ENCODE measurements at regions not wholly inside any gene's neighbourhood (a gene's known extent, or its start where the extent isn't known, plus 50 kb on each side); places are given as distances from the start of the nearest gene placed in this dataset.

DNA sequence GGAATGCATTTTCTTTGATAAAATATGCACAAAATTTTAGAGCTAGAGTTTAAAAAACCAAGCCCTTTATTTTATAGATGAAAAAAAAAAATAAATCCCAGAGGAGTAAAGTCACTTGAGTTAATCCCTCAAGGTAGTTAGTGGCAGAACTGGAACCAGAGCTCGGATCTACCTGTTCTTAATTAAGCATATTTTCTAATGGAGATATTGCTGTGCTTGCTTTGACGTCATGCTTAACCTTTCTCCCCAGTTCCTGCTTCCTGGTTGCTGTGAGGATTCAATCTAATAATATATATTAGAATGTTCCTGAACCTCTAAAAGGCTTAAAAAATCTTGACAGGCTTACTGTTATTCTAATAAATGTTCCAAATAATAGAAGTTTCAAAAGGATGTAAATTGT is 300.6 kb upstream of the KLF12 start:
- TF ChIP-seq EZH2phosphoT487 (IDR thresholded peaks at IDR 0.05; ENCODE audit: unreplicated experiment): no peak
- TF ChIP-seq, protein P1, sequence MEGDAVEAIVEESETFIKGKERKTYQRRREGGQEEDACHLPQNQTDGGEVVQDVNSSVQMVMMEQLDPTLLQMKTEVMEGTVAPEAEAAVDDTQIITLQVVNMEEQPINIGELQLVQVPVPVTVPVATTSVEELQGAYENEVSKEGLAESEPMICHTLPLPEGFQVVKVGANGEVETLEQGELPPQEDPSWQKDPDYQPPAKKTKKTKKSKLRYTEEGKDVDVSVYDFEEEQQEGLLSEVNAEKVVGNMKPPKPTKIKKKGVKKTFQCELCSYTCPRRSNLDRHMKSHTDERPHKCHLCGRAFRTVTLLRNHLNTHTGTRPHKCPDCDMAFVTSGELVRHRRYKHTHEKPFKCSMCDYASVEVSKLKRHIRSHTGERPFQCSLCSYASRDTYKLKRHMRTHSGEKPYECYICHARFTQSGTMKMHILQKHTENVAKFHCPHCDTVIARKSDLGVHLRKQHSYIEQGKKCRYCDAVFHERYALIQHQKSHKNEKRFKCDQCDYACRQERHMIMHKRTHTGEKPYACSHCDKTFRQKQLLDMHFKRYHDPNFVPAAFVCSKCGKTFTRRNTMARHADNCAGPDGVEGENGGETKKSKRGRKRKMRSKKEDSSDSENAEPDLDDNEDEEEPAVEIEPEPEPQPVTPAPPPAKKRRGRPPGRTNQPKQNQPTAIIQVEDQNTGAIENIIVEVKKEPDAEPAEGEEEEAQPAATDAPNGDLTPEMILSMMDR (conservative IDR thresholded peaks at IDR 0.05; ENCODE audit: low read depth in 2 of 2): no peak
- TF ChIP-seq, protein P2, sequence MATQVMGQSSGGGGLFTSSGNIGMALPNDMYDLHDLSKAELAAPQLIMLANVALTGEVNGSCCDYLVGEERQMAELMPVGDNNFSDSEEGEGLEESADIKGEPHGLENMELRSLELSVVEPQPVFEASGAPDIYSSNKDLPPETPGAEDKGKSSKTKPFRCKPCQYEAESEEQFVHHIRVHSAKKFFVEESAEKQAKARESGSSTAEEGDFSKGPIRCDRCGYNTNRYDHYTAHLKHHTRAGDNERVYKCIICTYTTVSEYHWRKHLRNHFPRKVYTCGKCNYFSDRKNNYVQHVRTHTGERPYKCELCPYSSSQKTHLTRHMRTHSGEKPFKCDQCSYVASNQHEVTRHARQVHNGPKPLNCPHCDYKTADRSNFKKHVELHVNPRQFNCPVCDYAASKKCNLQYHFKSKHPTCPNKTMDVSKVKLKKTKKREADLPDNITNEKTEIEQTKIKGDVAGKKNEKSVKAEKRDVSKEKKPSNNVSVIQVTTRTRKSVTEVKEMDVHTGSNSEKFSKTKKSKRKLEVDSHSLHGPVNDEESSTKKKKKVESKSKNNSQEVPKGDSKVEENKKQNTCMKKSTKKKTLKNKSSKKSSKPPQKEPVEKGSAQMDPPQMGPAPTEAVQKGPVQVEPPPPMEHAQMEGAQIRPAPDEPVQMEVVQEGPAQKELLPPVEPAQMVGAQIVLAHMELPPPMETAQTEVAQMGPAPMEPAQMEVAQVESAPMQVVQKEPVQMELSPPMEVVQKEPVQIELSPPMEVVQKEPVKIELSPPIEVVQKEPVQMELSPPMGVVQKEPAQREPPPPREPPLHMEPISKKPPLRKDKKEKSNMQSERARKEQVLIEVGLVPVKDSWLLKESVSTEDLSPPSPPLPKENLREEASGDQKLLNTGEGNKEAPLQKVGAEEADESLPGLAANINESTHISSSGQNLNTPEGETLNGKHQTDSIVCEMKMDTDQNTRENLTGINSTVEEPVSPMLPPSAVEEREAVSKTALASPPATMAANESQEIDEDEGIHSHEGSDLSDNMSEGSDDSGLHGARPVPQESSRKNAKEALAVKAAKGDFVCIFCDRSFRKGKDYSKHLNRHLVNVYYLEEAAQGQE (IDR thresholded peaks at IDR 0.05; ENCODE audit: unreplicated experiment): no peak
- TF ChIP-seq POLR2AphosphoS5 (IDR thresholded peaks at IDR 0.05; ENCODE audit: low read depth): no peak
- TF ChIP-seq EZH2 (IDR thresholded peaks at IDR 0.05; ENCODE audit: low read depth, unreplicated experiment): no peak
- TF ChIP-seq JUNB (IDR thresholded peaks at IDR 0.05; ENCODE audit: unreplicated experiment): no peak
- TF ChIP-seq CREB1 (CRISPR knock-in tag; IDR thresholded peaks at IDR 0.05; ENCODE audit: low read depth): no peak
- TF ChIP-seq, protein P3, sequence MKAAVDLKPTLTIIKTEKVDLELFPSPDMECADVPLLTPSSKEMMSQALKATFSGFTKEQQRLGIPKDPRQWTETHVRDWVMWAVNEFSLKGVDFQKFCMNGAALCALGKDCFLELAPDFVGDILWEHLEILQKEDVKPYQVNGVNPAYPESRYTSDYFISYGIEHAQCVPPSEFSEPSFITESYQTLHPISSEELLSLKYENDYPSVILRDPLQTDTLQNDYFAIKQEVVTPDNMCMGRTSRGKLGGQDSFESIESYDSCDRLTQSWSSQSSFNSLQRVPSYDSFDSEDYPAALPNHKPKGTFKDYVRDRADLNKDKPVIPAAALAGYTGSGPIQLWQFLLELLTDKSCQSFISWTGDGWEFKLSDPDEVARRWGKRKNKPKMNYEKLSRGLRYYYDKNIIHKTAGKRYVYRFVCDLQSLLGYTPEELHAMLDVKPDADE (IDR thresholded peaks at IDR 0.05): no peak
